ENCODE measurements at regions not wholly inside any gene's neighbourhood (a gene's known extent, or its start where the extent isn't known, plus 50 kb on each side); places are given as distances from the start of the nearest gene placed in this dataset.

DNA sequence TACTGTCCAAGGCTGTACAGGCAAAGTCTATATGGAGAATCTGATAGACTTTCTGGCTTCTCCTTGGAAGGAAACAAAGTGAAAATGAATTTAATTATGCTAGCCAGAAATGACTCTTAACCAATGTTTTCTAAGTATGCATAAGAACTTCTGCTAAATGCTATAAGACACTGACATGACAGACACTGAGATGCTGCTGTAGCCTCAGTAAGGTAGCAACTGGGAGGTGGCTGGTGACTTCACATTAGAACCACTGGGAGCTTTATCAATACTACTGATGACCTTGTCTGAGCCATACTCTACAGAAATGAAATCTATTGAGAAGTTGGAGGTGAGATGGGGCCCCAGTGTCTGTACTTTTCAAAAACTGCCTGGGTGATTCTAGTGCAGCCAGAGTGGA lies 188.6 kb downstream of the ZNF365 start:
- no peak for DNase-seq (ENCODE audit: extremely low read depth, low read depth)
- TF ChIP-seq, protein P1, sequence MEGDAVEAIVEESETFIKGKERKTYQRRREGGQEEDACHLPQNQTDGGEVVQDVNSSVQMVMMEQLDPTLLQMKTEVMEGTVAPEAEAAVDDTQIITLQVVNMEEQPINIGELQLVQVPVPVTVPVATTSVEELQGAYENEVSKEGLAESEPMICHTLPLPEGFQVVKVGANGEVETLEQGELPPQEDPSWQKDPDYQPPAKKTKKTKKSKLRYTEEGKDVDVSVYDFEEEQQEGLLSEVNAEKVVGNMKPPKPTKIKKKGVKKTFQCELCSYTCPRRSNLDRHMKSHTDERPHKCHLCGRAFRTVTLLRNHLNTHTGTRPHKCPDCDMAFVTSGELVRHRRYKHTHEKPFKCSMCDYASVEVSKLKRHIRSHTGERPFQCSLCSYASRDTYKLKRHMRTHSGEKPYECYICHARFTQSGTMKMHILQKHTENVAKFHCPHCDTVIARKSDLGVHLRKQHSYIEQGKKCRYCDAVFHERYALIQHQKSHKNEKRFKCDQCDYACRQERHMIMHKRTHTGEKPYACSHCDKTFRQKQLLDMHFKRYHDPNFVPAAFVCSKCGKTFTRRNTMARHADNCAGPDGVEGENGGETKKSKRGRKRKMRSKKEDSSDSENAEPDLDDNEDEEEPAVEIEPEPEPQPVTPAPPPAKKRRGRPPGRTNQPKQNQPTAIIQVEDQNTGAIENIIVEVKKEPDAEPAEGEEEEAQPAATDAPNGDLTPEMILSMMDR (IDR thresholded peaks at IDR 0.05; ENCODE audit: low read depth, low read length, missing control alignments), result no peak
- H3K4me3 ChIP-seq (replicated peaks; ENCODE audit: low read depth, low read length), result no peak overlapping the region

DNA sequence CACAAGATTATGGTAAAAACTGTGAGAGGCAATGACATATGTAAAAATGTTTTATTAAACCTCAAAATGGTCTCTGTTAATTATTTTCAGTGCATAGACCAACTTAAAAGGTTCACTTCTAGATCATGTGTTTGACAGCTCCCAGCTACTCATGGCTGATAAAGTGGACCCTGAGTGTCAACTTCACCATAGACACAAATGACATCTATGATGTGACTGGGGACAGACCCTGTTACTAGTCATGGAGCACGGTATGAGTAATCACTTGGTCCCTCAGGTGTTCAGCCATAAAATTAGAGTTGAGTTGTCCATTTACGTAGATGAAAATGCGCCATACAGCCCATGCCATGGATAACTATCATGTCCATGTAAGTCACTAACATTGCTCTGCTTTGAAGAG lies 199.8 kb downstream of the ZNF365 start:
- no peak for DNase-seq (ENCODE audit: extremely low read depth, low read depth)
- no peak overlapping the region for H3K4me3 ChIP-seq (replicated peaks; ENCODE audit: low read depth, low read length)
- TF ChIP-seq, protein P1 (IDR thresholded peaks at IDR 0.05; ENCODE audit: low read depth, low read length, missing control alignments), result no peak

DNA sequence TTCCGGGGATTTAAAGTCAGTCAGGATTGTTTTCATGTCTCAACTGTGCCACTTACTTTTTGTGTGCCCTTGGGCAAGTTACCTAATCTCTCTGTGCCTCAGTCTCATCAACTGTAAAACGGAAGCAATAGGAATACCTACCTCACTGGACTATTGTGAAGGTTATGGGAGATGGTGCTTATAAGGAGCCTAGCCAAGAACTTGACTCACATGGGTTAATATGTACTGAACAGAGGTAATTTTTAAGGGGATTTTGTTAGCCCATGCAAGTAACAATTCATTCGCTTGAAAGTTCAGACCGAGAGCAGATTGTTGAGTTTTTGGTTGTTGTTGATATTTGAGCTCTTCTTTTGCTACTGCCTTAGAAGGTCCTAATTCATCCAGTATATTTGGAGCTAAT lies 202.9 kb downstream of the ZNF365 start:
- H3K4me3 ChIP-seq (replicated peaks; ENCODE audit: low read depth, low read length), result no peak overlapping the region
- DNase-seq (ENCODE audit: extremely low read depth, low read depth), result no peak
- TF ChIP-seq, protein P1 (IDR thresholded peaks at IDR 0.05; ENCODE audit: low read depth, low read length, missing control alignments), result no peak

DNA sequence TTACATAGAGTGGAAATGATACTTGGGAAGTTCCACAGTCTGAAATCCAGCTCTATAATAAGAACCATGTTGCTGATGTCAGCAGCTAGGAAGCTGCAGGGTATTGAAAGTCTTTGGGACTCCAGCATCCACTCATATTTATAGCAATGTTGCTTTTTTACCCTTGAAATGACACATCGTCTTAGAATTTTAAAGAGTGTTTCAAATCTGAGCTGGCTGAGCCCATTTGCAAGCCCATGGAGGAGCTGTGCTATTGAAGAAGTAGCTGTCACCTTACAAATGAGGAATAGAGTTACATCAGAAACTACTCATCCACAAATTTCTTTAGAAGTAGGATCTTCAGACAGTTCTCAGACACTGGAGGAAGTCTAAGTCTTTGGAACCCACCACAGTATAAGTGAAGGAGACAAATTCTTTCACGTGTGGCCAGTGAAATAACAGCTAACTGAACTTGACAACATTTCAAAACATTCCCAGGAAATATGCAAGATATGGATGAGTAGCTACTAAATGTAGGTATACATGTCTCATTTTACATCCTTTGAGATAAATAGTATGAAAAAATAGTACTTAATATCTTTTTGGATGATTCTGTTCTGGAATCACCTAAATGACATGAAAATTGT lies 203.6 kb downstream of the ZNF365 start:
- TF ChIP-seq, protein P1 (IDR thresholded peaks at IDR 0.05; ENCODE audit: low read depth, low read length, missing control alignments), result no peak
- H3K4me3 ChIP-seq (replicated peaks; ENCODE audit: low read depth, low read length), result no peak overlapping the region
- DNase-seq (ENCODE audit: extremely low read depth, low read depth), result no peak

DNA sequence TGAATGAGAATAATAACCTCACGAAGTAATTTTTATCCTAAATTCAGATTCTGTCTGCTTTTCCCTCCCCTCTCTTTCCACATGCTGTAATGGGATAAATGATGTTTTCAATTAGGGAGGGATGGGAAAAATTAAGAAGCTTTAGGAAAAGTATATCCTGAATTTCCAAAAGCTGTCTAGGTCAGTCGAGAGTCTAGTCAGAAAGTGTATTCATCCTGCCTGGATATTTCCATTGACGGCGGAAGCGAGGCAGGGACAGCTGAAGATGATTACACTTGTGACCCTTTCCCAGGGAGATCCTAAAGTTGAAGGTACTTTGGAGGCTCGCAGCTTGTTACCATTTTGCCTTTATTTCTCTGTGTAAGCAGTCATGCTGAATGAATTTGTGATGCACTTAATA lies 204.1 kb downstream of the ZNF365 start:
- DNase-seq (ENCODE audit: extremely low read depth, low read depth), result no peak
- H3K4me3 ChIP-seq (replicated peaks; ENCODE audit: low read depth, low read length), result no peak overlapping the region
- TF ChIP-seq, protein P1 (IDR thresholded peaks at IDR 0.05; ENCODE audit: low read depth, low read length, missing control alignments), result no peak

DNA sequence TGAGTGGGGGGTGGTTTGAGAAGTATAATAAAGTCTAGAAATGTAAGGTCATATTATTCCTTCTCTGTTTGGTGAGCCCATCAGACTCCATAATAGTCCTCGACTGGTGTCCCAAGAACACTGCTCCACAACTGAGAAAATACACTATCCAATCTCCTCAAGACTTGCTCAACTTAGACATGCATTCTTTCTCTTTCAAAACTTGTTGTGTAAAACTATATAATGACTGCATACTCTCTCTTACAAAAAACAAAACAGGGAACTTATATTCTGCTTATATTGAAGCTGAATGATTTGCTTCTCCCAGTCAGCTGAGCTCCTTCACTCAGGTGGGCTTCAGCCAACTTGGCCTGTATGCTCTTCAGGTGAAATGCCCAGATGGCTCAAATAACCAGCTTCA lies 204.7 kb downstream of the ZNF365 start:
- H3K4me3 ChIP-seq (replicated peaks; ENCODE audit: low read depth, low read length), result no peak overlapping the region
- DNase-seq (ENCODE audit: extremely low read depth, low read depth), result no peak
- TF ChIP-seq, protein P1 (IDR thresholded peaks at IDR 0.05; ENCODE audit: low read depth, low read length, missing control alignments), result no peak

DNA sequence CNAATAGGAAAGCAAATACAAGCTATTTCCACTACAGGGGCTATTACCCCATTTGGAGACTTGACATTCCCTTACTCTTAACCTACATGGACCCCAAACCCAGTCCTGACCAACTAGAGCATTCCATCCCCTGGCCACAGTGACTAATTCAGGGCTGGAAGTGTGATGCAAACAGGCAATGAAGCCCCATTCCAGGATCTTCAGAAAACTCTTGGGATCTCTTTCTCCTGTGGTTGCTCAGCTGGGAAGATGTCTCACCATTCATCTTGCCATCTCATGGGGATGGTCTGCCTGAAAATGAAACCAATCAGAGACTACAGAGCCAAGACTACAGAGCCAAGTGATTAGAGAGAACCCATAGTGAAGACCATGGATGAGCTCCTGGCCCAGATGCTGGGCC lies 206.2 kb downstream of the ZNF365 start:
- no peak for DNase-seq (ENCODE audit: extremely low read depth, low read depth)
- no peak overlapping the region for H3K4me3 ChIP-seq (replicated peaks; ENCODE audit: low read depth, low read length)
- TF ChIP-seq, protein P1 (IDR thresholded peaks at IDR 0.05; ENCODE audit: low read depth, low read length, missing control alignments), result no peak

All from HFF-Myc (cell line).